CD4-positive, alpha-beta T cell treated with Interleukin-15 for 4 hours (primary cell): ENCODE measurements at regions not wholly inside any gene's neighbourhood (a gene's known extent, or its start where the extent isn't known, plus 50 kb on each side); places are given as distances from the start of the nearest gene placed in this dataset.

Experiments used
- DNase-seq: peaks from one replicate; pipeline ENCODE4 v3.0.0-alpha.2; 2020; ENCODE audit warnings: low spot score

- no peak for DNase-seq
Measured at GRCh38 chr10:29081231-29081630, 207.6 kb upstream of the LYZL1 start.

- no peak for DNase-seq
Measured at GRCh38 chr10:29081951-29082685, 206.8 kb upstream of the LYZL1 start.

- no peak for DNase-seq
Measured at GRCh38 chr10:29083096-29083495, 205.8 kb upstream of the LYZL1 start.

- DNase-seq, result no peak
Measured at GRCh38 chr10:29084681-29085307, 204.1 kb upstream of the LYZL1 start.

GRCh38 chr10:29089091-29089490, 199.8 kb upstream of the LYZL1 start:
- DNase-seq, result no peak

- DNase-seq, result no peak
Measured at GRCh38 chr10:29096303-29096824, 192.5 kb upstream of the LYZL1 start.

GRCh38 chr10:29098423-29098822, 190.4 kb upstream of the LYZL1 start:
- no peak for DNase-seq

GRCh38 chr10:29099001-29099400, 189.9 kb upstream of the LYZL1 start:
- no peak for DNase-seq

GRCh38 chr10:29099415-29099814, 189.5 kb upstream of the LYZL1 start:
- DNase-seq, result no peak

- no peak for DNase-seq
Measured at GRCh38 chr10:29100505-29100904, 188.4 kb upstream of the LYZL1 start.

- no peak for DNase-seq
Measured at GRCh38 chr10:29102233-29102632, 186.6 kb upstream of the LYZL1 start.

- DNase-seq, result no peak
Measured at GRCh38 chr10:29102636-29103035, 186.2 kb upstream of the LYZL1 start.

- no peak for DNase-seq
Measured at GRCh38 chr10:29104661-29105399, 184.0 kb upstream of the LYZL1 start.

- no peak for DNase-seq
Measured at GRCh38 chr10:29105516-29106215, 183.2 kb upstream of the LYZL1 start.

- DNase-seq, result no peak
Measured at GRCh38 chr10:29106287-29106686, 182.6 kb upstream of the LYZL1 start.

GRCh38 chr10:29107866-29108498, 180.9 kb upstream of the LYZL1 start:
- no peak for DNase-seq

GRCh38 chr10:29109707-29110571, 178.9 kb upstream of the LYZL1 start:
- DNase-seq, result no peak

GRCh38 chr10:29112827-29113615, 175.8 kb upstream of the LYZL1 start:
- DNase-seq, result no peak

GRCh38 chr10:29113616-29113945, 175.3 kb upstream of the LYZL1 start:
- no peak for DNase-seq

GRCh38 chr10:29114141-29114540, 174.7 kb upstream of the LYZL1 start:
- DNase-seq, result no peak
